Activated naive CD4-positive, alpha-beta T cell treated with anti-CD3 and anti-CD28 coated beads, Interleukin-2, amount 10 ng/mL, durations not matched to agents 7 days and 5 days (primary cell): ENCODE measurements at regions not wholly inside any gene's neighbourhood (a gene's known extent, or its start where the extent isn't known, plus 50 kb on each side); places are given as distances from the start of the nearest gene placed in this dataset.
"Not testable (repeated sequence)": the region's sequence is repeated elsewhere in the genome, so short reads cannot be mapped to it uniquely, and the experiment has no call there.

ENCODE experiments used
- CTCF ChIA-PET: fragments of 350-600 bp; sonication (Branson Sonifier 250); formaldehyde crosslinking; loops from one replicate; lab custom pipeline; 2021; ENCODE audit warnings: antibody characterized with exemption; lab: Charles Lee
- DNase-seq: peaks from one replicate; pipeline ENCODE4 v3.0.0-alpha.2; 2020
- H3K27ac Mint-ChIP-seq: one replicate; pipeline ENCODE4 v1.8.0; 2021; ENCODE audit warnings: mild to moderate bottlenecking, moderate library complexity, mixed read lengths
- H3K27me3 Mint-ChIP-seq: one replicate; pipeline ENCODE4 v1.8.0; 2021; ENCODE audit warnings: mild to moderate bottlenecking, mixed read lengths
- H3K36me3 Mint-ChIP-seq: one replicate; pipeline ENCODE4 v1.8.0; 2021; ENCODE audit warnings: mixed read lengths
- H3K4me1 Mint-ChIP-seq: one replicate; pipeline ENCODE4 v1.8.0; 2021; ENCODE audit warnings: mixed read lengths
- H3K4me3 Mint-ChIP-seq: one replicate; pipeline ENCODE4 v1.8.0; 2021; ENCODE audit warnings: mild to moderate bottlenecking, moderate library complexity, mixed read lengths
- H3K9me3 Mint-ChIP-seq: one replicate; pipeline ENCODE4 v1.8.0; 2021; ENCODE audit warnings: mixed read lengths

- H3K36me3 Mint-ChIP-seq: peaks cover 1% of the 10 kb centered on the region
- peaks cover 4% of the 10 kb centered on the region for H3K9me3 Mint-ChIP-seq
- H3K4me3 Mint-ChIP-seq: peak overlapping the region; percentile 65
- peak; percentile 41 for DNase-seq
- peaks cover 14% of the 10 kb centered on the region for H3K27me3 Mint-ChIP-seq
- H3K27ac Mint-ChIP-seq: peak overlapping the region; percentile 84
- H3K4me1 Mint-ChIP-seq: peaks cover 2% of the 10 kb centered on the region
- CTCF ChIA-PET: interaction anchor here (0.7 to 2.5 kb wide), 4 partner anchors 28 to 773 kb away, joined by 3 to 6 read pairs (median 4); no protein-coding TSS in a partner anchor
Observed at GRCh38 chr14:21796916-21797315, 123.3 kb upstream of the OR4E1 start.

GRCh38 chr14:21795456-21795855, 121.8 kb upstream of the OR4E1 start:
- peaks cover 1% of the 10 kb centered on the region for H3K36me3 Mint-ChIP-seq
- CTCF ChIA-PET: no interaction called here
- H3K4me1 Mint-ChIP-seq: peaks cover 2% of the 10 kb centered on the region
- no peak for DNase-seq
- H3K4me3 Mint-ChIP-seq: no peak overlapping the region
- peaks cover 4% of the 10 kb centered on the region for H3K9me3 Mint-ChIP-seq
- H3K27me3 Mint-ChIP-seq: peaks cover 18% of the 10 kb centered on the region
- no peak overlapping the region for H3K27ac Mint-ChIP-seq

GRCh38 chr14:21791749-21792148, 118.1 kb upstream of the OR4E1 start:
- Mint-ChIP-seq H3K36me3 (peaks cover 1% of the 10 kb centered on the region), H3K27ac (no peak overlapping the region), H3K4me1 (peaks cover 2% of the 10 kb centered on the region), H3K27me3 (peaks cover 12% of the 10 kb centered on the region), H3K9me3 (peaks cover 4% of the 10 kb centered on the region), H3K4me3 (no peak overlapping the region)
- no peak for DNase-seq
- CTCF ChIA-PET: interaction anchor here (0.6 to 1.3 kb wide), 2 partner anchors 57 to 66 kb away, joined by 3 to 4 read pairs; no protein-coding TSS in a partner anchor

GRCh38 chr14:21788687-21789086, 115.1 kb upstream of the OR4E1 start:
- H3K9me3 Mint-ChIP-seq, H3K36me3 Mint-ChIP-seq, H3K27me3 Mint-ChIP-seq, H3K4me1 Mint-ChIP-seq, H3K27ac Mint-ChIP-seq, H3K4me3 Mint-ChIP-seq, CTCF ChIA-PET, DNase-seq: not testable (repeated sequence)

GRCh38 chr14:21787242-21787641, 113.6 kb upstream of the OR4E1 start:
- H3K4me1 Mint-ChIP-seq, H3K36me3 Mint-ChIP-seq, H3K27ac Mint-ChIP-seq, CTCF ChIA-PET, H3K27me3 Mint-ChIP-seq, H3K4me3 Mint-ChIP-seq, H3K9me3 Mint-ChIP-seq, DNase-seq: not testable (repeated sequence)

- H3K4me1 Mint-ChIP-seq: no peaks in the 10 kb centered on the region
- no peak overlapping the region for H3K27ac Mint-ChIP-seq
- H3K27me3 Mint-ChIP-seq: peaks cover 3% of the 10 kb centered on the region
- CTCF ChIA-PET: interaction anchor here (0.6 to 1.1 kb wide), 2 partner anchors 13 to 16 kb away, joined by 3 read pairs; no protein-coding TSS in a partner anchor
- no peaks in the 10 kb centered on the region for H3K9me3 Mint-ChIP-seq
- H3K36me3 Mint-ChIP-seq: no peaks in the 10 kb centered on the region
- no peak overlapping the region for H3K4me3 Mint-ChIP-seq
- DNase-seq: no peak
Observed at GRCh38 chr14:21781543-21781942, 107.9 kb upstream of the OR4E1 start.

- peaks cover 7% of the 10 kb centered on the region for H3K27me3 Mint-ChIP-seq
- CTCF ChIA-PET: interaction anchor here (1.1 kb wide), 1 partner anchor 12 kb away, joined by 3 read pairs; no protein-coding TSS in a partner anchor
- no peaks in the 10 kb centered on the region for H3K4me1 Mint-ChIP-seq
- no peak for DNase-seq
- no peaks in the 10 kb centered on the region for H3K36me3 Mint-ChIP-seq
- no peak overlapping the region for H3K4me3 Mint-ChIP-seq
- no peaks in the 10 kb centered on the region for H3K9me3 Mint-ChIP-seq
- H3K27ac Mint-ChIP-seq: no peak overlapping the region
Observed at GRCh38 chr14:21780429-21781084, 106.9 kb upstream of the OR4E1 start.

GRCh38 chr14:21771671-21772070, 98.1 kb upstream of the OR4E1 start:
- no peaks in the 10 kb centered on the region for H3K36me3 Mint-ChIP-seq
- peaks cover 3% of the 10 kb centered on the region for H3K4me1 Mint-ChIP-seq
- no peak for DNase-seq
- no peak overlapping the region for H3K4me3 Mint-ChIP-seq
- H3K27me3 Mint-ChIP-seq: peaks cover 11% of the 10 kb centered on the region
- CTCF ChIA-PET: interaction anchor here (1.3 kb wide), 1 partner anchor 10 kb away, joined by 3 read pairs; no protein-coding TSS in a partner anchor
- H3K9me3 Mint-ChIP-seq: no peaks in the 10 kb centered on the region
- H3K27ac Mint-ChIP-seq: no peak overlapping the region

GRCh38 chr14:21768875-21769257, 95.2 kb upstream of the OR4E1 start:
- Mint-ChIP-seq H3K27me3 (peaks cover 7% of the 10 kb centered on the region), H3K27ac (peak overlapping the region; percentile 84)
- CTCF ChIA-PET: interaction anchor here (0.7 to 1.8 kb wide), 5 partner anchors 20 to 801 kb away, joined by 3 to 6 read pairs (median 3); no protein-coding TSS in a partner anchor

GRCh38 chr14:21768116-21768874, 94.7 kb upstream of the OR4E1 start:
- Mint-ChIP-seq H3K27ac (peak overlapping the region; percentile 84), H3K9me3 (no peaks in the 10 kb centered on the region), H3K36me3 (no peaks in the 10 kb centered on the region), H3K27me3 (peaks cover 7% of the 10 kb centered on the region), H3K4me3 (peak overlapping the region; percentile 54), H3K4me1 (peaks cover 3% of the 10 kb centered on the region)
- CTCF ChIA-PET: interaction anchor here (0.8 to 1.9 kb wide), 11 partner anchors 13 to 802 kb away, joined by 3 to 6 read pairs (median 4); no protein-coding TSS in a partner anchor
- DNase-seq: peak; percentile 35

More at GRCh38 chr14:21768875-21769257, 95.2 kb upstream of the OR4E1 start:
- H3K4me1 Mint-ChIP-seq: peaks cover 3% of the 10 kb centered on the region
- H3K36me3 Mint-ChIP-seq: no peaks in the 10 kb centered on the region
- H3K4me3 Mint-ChIP-seq: peak overlapping the region; percentile 54
- H3K9me3 Mint-ChIP-seq: no peaks in the 10 kb centered on the region
- no peak for DNase-seq

- not testable (repeated sequence) for H3K4me3 Mint-ChIP-seq, H3K27ac Mint-ChIP-seq, H3K4me1 Mint-ChIP-seq, H3K9me3 Mint-ChIP-seq, H3K36me3 Mint-ChIP-seq, DNase-seq
- peaks cover 12% of the 10 kb centered on the region for H3K27me3 Mint-ChIP-seq
- CTCF ChIA-PET: interaction anchor here (1.7 kb wide), 1 partner anchor 11 kb away, joined by 4 read pairs; no protein-coding TSS in a partner anchor
Observed at GRCh38 chr14:21760360-21760759, 86.7 kb upstream of the OR4E1 start.

GRCh38 chr14:21749306-21749868, 75.8 kb upstream of the OR4E1 start:
- no peak for DNase-seq
- CTCF ChIA-PET: interaction anchor here (0.6 to 3.1 kb wide), 14 partner anchors 10 to 1103 kb away, joined by 3 to 12 read pairs (median 4); no protein-coding TSS in a partner anchor
- peaks cover 7% of the 10 kb centered on the region for H3K4me1 Mint-ChIP-seq
- peak overlapping the region; percentile 45 for H3K4me3 Mint-ChIP-seq
- H3K27ac Mint-ChIP-seq: peak overlapping the region; percentile 85
- no peaks in the 10 kb centered on the region for H3K9me3 Mint-ChIP-seq
- H3K27me3 Mint-ChIP-seq: peaks cover 18% of the 10 kb centered on the region
- H3K36me3 Mint-ChIP-seq: no peaks in the 10 kb centered on the region

GRCh38 chr14:21748869-21749303, 75.3 kb upstream of the OR4E1 start:
- CTCF ChIA-PET: interaction anchor here (0.6 to 3.1 kb wide), 16 partner anchors 10 to 1103 kb away, joined by 3 to 12 read pairs (median 4); no protein-coding TSS in a partner anchor
- Mint-ChIP-seq H3K27ac (peak overlapping the region; percentile 85), H3K4me1 (peaks cover 7% of the 10 kb centered on the region), H3K9me3 (no peaks in the 10 kb centered on the region), H3K4me3 (peak overlapping the region; percentile 45), H3K27me3 (peaks cover 13% of the 10 kb centered on the region), H3K36me3 (no peaks in the 10 kb centered on the region)
- peak; percentile 71 for DNase-seq
